Putamen (tissue), 1 donor: ENCODE measurements at regions not wholly inside any gene's neighbourhood (a gene's known extent, or its start where the extent isn't known, plus 50 kb on each side); places are given as distances from the start of the nearest gene placed in this dataset.

ENCODE experiments used
- DNase-seq: peaks from one replicate; pipeline ENCODE4 v3.0.0-alpha.2; 2016; ENCODE audit warnings: low spot score

DNA sequence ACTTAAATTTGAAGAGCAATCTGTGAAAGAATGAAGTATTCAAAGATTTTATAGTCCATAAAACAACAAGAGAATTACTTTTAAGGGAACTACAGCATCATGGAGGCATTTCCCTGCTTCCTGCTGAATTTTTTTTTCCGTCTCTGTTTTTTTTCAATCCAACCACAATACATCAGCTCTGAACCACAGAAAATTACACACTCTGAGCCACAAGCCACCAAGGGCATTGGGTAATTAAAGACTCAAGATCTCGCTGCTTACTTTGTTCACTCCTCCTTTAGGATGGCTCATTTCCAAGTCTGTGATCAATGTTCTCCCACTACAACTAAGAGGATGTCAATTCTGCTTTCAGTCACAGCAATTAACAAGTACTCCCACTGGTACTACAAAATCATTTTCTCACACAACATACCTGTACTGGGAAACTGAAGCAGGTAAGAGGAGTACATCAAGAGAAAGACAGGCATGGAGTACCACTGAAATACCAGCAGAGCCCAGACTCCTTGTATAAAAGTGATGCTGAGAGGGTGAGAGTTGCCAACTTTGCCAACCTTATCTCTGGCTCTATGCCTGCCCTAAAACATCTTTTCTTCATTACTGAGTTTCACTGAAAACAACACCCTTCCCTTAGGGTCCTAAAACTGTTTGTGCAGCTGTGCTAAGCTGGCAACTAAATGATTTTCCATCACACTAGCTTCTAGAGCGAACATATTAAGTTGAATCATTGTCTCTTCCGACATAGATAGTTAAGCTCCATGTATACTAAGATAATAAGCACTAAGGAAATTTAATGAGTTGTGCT is 105.8 kb upstream of the MAGEB18 start:
- DNase-seq = no peak

DNA sequence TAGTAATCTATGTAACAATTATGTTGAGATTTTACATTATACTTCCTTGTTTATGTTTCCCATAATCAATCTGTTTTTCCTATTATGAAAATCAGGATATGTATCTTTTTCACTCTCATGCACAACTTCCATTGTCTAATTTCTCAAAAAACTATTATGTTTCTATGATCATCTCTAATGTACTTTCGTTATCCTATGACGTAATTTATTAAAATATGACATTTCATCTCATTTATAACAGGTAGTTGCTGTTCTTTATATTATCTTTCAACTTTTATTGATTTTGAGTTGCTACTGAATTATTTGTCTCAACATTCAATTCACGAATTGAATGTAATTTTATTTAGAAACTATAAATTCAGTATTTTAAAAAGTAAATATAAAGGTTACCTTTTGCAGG is 100.8 kb upstream of the MAGEB18 start:
- DNase-seq = no peak

DNA sequence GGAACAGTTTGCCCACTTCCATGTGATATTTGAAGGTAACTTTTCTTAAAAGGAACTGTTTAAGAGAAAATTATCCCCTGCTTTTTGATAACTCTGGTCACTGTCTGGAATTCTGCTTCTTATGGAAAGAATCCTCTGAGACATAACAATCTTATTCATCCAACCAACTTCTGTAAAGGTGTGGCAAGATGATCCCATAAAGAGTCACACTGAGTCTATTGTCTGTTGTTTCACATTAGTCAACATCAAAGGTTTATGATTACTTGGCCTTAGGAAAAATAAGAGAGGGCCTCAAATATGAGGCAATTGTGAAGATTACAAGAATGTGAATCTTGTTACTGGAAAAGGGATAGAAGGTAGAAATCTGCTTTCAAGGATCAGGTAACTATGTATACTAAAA is 88.0 kb upstream of the MAGEB18 start:
- no peak for DNase-seq

DNA sequence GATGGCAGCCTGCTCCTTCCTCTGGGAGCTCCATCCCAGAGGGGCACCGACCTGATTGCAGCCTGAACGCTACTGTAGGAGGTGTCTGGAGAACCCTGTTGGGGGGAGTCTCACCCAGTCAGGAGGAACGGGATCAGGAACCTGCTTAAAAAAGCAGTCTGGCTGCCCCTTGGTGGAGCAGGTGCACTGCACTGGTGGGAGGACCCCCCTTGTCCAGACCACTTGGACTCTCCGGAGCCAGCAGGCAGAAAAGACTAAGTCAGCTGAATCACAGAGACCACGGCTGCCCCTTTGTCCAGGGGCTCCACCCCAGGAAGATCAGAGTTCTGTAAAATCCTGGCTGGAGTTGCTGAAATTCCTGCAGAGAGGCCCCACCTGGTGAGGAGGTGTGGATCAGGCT is 67.3 kb upstream of the MAGEB18 start:
- DNase-seq = no peak

DNA sequence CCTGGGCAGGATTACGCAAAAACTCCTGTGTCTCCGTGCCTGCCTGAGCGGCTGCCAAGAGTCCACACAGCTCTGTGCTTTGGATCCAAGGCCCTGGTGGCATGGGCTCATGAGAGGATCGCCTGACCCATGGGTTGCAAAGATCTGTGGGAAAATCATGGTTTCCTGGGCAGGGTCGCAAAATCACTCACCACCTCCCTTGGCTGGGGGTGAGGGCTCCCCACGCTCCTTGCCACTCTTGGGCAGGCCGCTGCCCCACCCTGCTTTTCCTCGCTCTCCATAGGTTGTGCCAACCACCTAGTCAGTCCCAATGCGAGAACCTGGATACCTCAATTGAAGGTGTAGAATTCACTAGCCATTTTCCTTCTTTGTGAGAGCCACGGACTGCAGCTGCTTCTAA is 66.5 kb upstream of the MAGEB18 start:
- DNase-seq = no peak

DNA sequence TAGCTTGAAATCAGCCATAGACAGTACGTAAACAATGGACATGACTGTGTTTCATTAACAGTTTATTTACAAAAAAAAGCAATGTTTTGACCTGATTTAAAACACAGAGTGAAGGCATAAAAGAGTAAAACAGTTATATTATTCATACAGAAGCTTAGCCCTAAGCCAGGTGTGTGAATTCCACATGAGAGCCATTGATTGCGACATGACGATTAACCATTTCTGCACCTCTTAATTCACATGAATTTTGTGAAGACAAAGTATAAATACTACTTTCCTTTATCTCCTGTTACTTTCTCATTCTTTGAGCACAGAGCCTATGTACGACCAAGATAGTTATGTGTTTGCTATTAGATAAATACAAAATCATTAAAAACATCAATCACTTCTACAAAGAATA is 55.0 kb upstream of the MAGEB18 start:
- no peak for DNase-seq
